ENCODE measurements at regions not wholly inside any gene's neighbourhood (a gene's known extent, or its start where the extent isn't known, plus 50 kb on each side); places are given as distances from the start of the nearest gene placed in this dataset.
A peak's percentile ranks its signal among the peaks of the same experiment; 100 is the strongest.

DNA sequence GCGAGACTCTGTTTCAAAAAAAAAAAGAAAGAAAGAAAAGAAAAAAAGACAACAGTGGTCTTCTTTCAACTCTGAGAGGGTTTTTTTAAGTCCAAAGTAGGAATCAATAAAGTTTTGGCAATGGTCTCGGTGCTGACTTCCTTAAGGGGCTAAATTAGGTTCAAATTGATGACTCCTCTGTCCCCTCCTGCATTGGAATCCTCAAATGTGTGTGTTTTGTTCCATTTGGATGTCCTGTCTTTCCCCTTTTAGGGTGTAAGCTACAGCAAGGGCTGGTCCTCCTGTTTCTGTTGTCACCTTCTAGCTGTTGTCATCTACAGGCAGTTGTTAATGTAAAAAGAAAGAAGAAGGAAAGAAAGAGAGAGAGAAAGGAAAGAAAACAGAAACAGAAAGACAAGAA, 54.4 kb downstream of the PABIR2 start:
- WGBS, 5 donors, result 79 to 100% (median 84%) methylated on average over 2 of the region's 2 CpGs
- TF ChIP-seq EP300 (IDR thresholded peaks at IDR 0.05) (no peak), POLR2A (IDR thresholded peaks at IDR 0.05) (no peak), POLR2AphosphoS5 (IDR thresholded peaks at IDR 0.05) (no peak), CTCF (IDR thresholded peaks at IDR 0.05) (no peak)
- no peaks in the 10 kb centered on the region for H3K27me3 ChIP-seq
- no peak overlapping the region for H3K4me3 ChIP-seq
- H3K27ac ChIP-seq, result no peak overlapping the region
- intact Hi-C loops (cut with DNase I; ENCODE audit: low total_unique reads), result no loop called here
- H3K36me3 ChIP-seq, result no peaks in the 10 kb centered on the region
- no peak for DNase-seq
- peaks cover 0 to under 1% (median 0%) of the 10 kb centered on the region in 4 donors for H3K4me1 ChIP-seq
- H3K9me3 ChIP-seq, result peaks cover 0 to 4% (median 0%) of the 10 kb centered on the region in 4 donors

DNA sequence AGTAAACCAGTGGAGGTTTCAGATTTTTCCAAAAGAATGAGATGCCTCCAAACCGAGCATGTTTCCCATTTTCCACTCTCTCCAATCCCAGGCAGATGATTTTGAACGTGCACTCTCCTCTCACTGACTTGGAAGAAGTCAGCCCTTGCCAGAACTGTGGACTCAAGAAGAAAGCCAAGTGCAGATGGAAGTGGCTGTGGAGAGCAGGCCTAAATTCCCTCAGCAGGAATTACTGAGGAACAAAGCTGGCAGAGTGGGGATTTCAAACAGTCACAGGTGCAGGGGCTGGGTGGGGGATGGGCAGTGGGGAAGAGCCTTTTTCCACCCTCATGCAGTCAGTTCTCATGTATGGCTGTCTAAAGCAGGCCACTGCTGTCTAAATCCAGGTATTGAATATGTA, 55.3 kb downstream of the PABIR2 start:
- intact Hi-C loops (cut with DNase I; ENCODE audit: low total_unique reads), result no loop called here
- H3K4me1 ChIP-seq, result peaks cover 0 to 5% (median 0%) of the 10 kb centered on the region in 4 donors
- TF ChIP-seq POLR2A (IDR thresholded peaks at IDR 0.05), result no peak
- TF ChIP-seq EP300 (IDR thresholded peaks at IDR 0.05), result no peak
- no peak for TF ChIP-seq CTCF (IDR thresholded peaks at IDR 0.05)
- TF ChIP-seq POLR2AphosphoS5 (IDR thresholded peaks at IDR 0.05), result no peak
- 28 to 75% (median 49%) methylated on average over 2 of the region's 2 CpGs for WGBS, 5 donors
- H3K27ac ChIP-seq, result no peak overlapping the region
- H3K36me3 ChIP-seq, result no peaks in the 10 kb centered on the region
- no peak overlapping the region for H3K4me3 ChIP-seq
- H3K9me3 ChIP-seq, result peaks cover 0 to 4% (median 0%) of the 10 kb centered on the region in 4 donors
- no peaks in the 10 kb centered on the region for H3K27me3 ChIP-seq
- no peak for DNase-seq

- intact Hi-C loops (cut with DNase I; ENCODE audit: low total_unique reads), result no loop called here
- 65 to 76% (median 67%) methylated on average over 8 of the region's 8 CpGs for WGBS, 5 donors
- H3K4me3 ChIP-seq, result no peak overlapping the region
- peaks cover 0 to 5% (median 0%) of the 10 kb centered on the region in 4 donors for H3K4me1 ChIP-seq
- peaks cover 0 to 4% (median 0%) of the 10 kb centered on the region in 4 donors for H3K9me3 ChIP-seq
- H3K27ac ChIP-seq, result no peak overlapping the region
- TF ChIP-seq POLR2AphosphoS5 (IDR thresholded peaks at IDR 0.05), result no peak
- TF ChIP-seq CTCF (IDR thresholded peaks at IDR 0.05), result no peak
- no peak for TF ChIP-seq EP300 (IDR thresholded peaks at IDR 0.05)
- TF ChIP-seq POLR2A (IDR thresholded peaks at IDR 0.05), result no peak
- H3K27me3 ChIP-seq, result no peaks in the 10 kb centered on the region
- DNase-seq, result no peak
- no peaks in the 10 kb centered on the region for H3K36me3 ChIP-seq
Observed at GRCh38 chrX:134738986-134739740, 57.8 kb downstream of the PABIR2 start.

DNA sequence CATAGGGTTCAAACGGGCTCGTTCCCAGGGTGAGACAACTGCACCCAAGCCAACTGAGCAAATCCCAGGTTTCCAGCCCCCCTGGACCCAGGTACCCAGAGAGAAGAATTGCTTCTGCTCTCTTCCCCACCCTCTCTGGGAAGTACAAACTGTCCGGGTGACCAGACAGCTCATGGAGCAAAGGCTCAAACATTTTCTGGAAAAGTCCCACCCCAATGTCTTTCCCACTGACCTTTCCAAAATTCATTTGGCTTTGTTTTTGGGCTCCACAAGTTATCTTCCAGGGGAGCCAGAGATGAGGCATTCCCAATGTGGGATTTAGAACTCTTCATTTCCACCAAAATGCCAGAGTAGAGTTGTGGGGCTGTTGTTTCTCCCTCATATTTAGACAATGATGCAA, 58.6 kb downstream of the PABIR2 start:
- DNase-seq, result no peak
- no peak for TF ChIP-seq EP300 (IDR thresholded peaks at IDR 0.05)
- TF ChIP-seq POLR2A (IDR thresholded peaks at IDR 0.05), result no peak
- TF ChIP-seq CTCF (IDR thresholded peaks at IDR 0.05), result no peak
- TF ChIP-seq POLR2AphosphoS5 (IDR thresholded peaks at IDR 0.05), result no peak
- WGBS, 5 donors, result 58 to 81% (median 68%) methylated on average over 3 of the region's 3 CpGs
- Histone ChIP-seq H3K4me3 (no peak overlapping the region), H3K36me3 (no peaks in the 10 kb centered on the region), H3K27me3 (no peaks in the 10 kb centered on the region), H3K4me1 (peaks cover 0 to 5% (median 0%) of the 10 kb centered on the region in 4 donors), H3K9me3 (peaks cover 0 to 4% (median 0%) of the 10 kb centered on the region in 4 donors), H3K27ac (peak overlapping the region in 1 of 5 donors; percentile 7)
- intact Hi-C loops (cut with DNase I; ENCODE audit: low total_unique reads), result no loop called here
